SK-N-SH (cell line): ENCODE measurements at regions not wholly inside any gene's neighbourhood (a gene's known extent, or its start where the extent isn't known, plus 50 kb on each side); places are given as distances from the start of the nearest gene placed in this dataset.

Experiments
- CTCF ChIA-PET: fragments of 300-600, 350-600 bp; formaldehyde crosslinking; extraction: SDS; loops from one replicate; lab custom pipeline; 2021; lab: Yijun Ruan, JAX
- POLR2A ChIA-PET: fragments of 350-600 bp; sonication (Branson Sonifier 250); formaldehyde crosslinking; extraction: SDS; loops from one replicate; lab custom pipeline; 2020; ENCODE audit warnings: antibody characterized with exemption, inconsistent platforms; lab: Yijun Ruan, JAX
- DNase-seq: peaks from one replicate; pipeline ENCODE4 v3.0.0; 2012
- H2AFZ ChIP-seq: fragments of 200-600 bp; sonication (generic); 2 replicates; pipeline ENCODE4 v1.8.1; 2016; ENCODE audit warnings: antibody characterized with exemption, mild to moderate bottlenecking, low read depth
- H3F3A ChIP-seq: fragments of 200-600 bp; sonication (generic); replicated peaks from 2 replicates; pipeline ENCODE3; 2016; ENCODE audit warnings: antibody characterized with exemption, mild to moderate bottlenecking; ENCODE audit not compliant: insufficient read depth
- H3K27ac ChIP-seq, 2 experiments: fragments of 200-500 bp in 1 of 2; fragments of 200-600 bp in 1 of 2; sonication (Bioruptor generic) in 1 of 2; sonication (generic), shearing (Covaris generic) in 1 of 2; 2 replicates each; pipeline versions ENCODE4 v1.5.1 to v1.6.1; 2014 to 2016; ENCODE audit warnings: low read depth in 2 of 2, inconsistent platforms in 1 of 2, low read length in 1 of 2, mild to moderate bottlenecking in 1 of 2, mixed read lengths in 1 of 2
- H3K27me3 ChIP-seq: fragments of 200-600 bp; sonication (generic), shearing (Covaris generic); 2 replicates; pipeline ENCODE4 v1.6.1; 2016; ENCODE audit warnings: mixed run types; ENCODE audit not compliant: insufficient read depth
- H3K36me3 ChIP-seq, 2 experiments: fragments of 200-500 bp in 1 of 2; fragments of 200-600 bp in 1 of 2; sonication (Bioruptor generic) in 1 of 2; sonication (generic) in 1 of 2; replicated peaks in 1 of 2; 2 replicates each; pipeline versions ENCODE3 to v1.5.1; 2014 to 2016; ENCODE audit warnings: low read length in 1 of 2, mild to moderate bottlenecking in 1 of 2; ENCODE audit not compliant: insufficient read depth in 2 of 2, control insufficient read depth in 1 of 2
- H3K4me1 ChIP-seq, 2 experiments: fragments of 200-500 bp in 1 of 2; fragments of 200-600 bp in 1 of 2; sonication (Bioruptor generic) in 1 of 2; sonication (generic), shearing (Covaris generic) in 1 of 2; 2 replicates each; pipeline versions ENCODE4 v1.5.1 to v1.6.1; 2014 to 2016; ENCODE audit warnings: low read depth in 1 of 2, low read length in 1 of 2, mixed run types in 1 of 2; ENCODE audit not compliant: insufficient read depth in 2 of 2, control insufficient read depth in 1 of 2
- H3K4me2 ChIP-seq: fragments of 200-600 bp; sonication (generic), shearing (Covaris generic); 2 replicates; pipeline ENCODE4 v1.6.1; 2017; ENCODE audit warnings: mixed run types
- H3K4me3 ChIP-seq, 2 experiments: fragments of 200-500 bp in 1 of 2; fragments of 200-600 bp in 1 of 2; sonication (Bioruptor generic) in 1 of 2; sonication (generic), shearing (Covaris generic) in 1 of 2; 2 replicates each; pipeline versions ENCODE4 v1.5.1 to v1.8.1; 2014 to 2016; ENCODE audit warnings: low read depth in 2 of 2, inconsistent platforms in 1 of 2, low read length in 1 of 2, mild to moderate bottlenecking in 1 of 2, mixed read lengths in 1 of 2, moderate library complexity in 1 of 2
- H3K79me2 ChIP-seq: fragments of 200-600 bp; sonication (generic); 2 replicates; pipeline ENCODE4 v1.8.1; 2017; ENCODE audit warnings: mild to moderate bottlenecking; ENCODE audit not compliant: insufficient read depth
- H3K9ac ChIP-seq: fragments of 200-600 bp; sonication (generic); 2 replicates; pipeline ENCODE4 v1.6.1; 2017; ENCODE audit warnings: mixed run types
- H3K9me2 ChIP-seq: fragments of 200-600 bp; sonication (generic); 2 replicates; pipeline ENCODE4 v1.6.1; 2017; ENCODE audit warnings: mixed run types
- H3K9me3 ChIP-seq: fragments of 200-600 bp; sonication (generic); 2 replicates; pipeline ENCODE4 v1.6.1; 2017; ENCODE audit warnings: mixed run types, mild to moderate bottlenecking, moderate library complexity
- H4K20me1 ChIP-seq: fragments of 200-600 bp; sonication (generic); 2 replicates; pipeline ENCODE4 v1.6.1; 2017; ENCODE audit warnings: mild to moderate bottlenecking, mixed run types; ENCODE audit not compliant: insufficient read depth
- CHD2 ChIP-seq: fragments of 150-350 bp; IDR thresholded peaks from 2 replicates; pipeline ENCODE4 v1.6.1; 2018; ENCODE audit warnings: low read length; ENCODE audit not compliant: partially characterized antibody
- EP300 ChIP-seq, 2 experiments: IDR thresholded peaks; 2 replicates each; pipeline versions ENCODE4 v1.4.0 to v1.6.1; 2012; ENCODE audit warnings: borderline replicate concordance in 1 of 2, low read depth in 1 of 2, low read length in 1 of 2
- EZH2phosphoT487 ChIP-seq: fragments of 200-600 bp; sonication (generic); IDR thresholded peaks from 2 replicates; pipeline ENCODE4 v1.6.1; 2017; ENCODE audit warnings: low read depth, mixed run types, mild to moderate bottlenecking, antibody characterized with exemption, moderate library complexity, borderline replicate concordance
- FOSL2 ChIP-seq: IDR thresholded peaks from 2 replicates; pipeline ENCODE4 v1.4.0; 2012; ENCODE audit warnings: low read depth, mild to moderate bottlenecking, moderate library complexity, borderline replicate concordance
- FOXJ3 ChIP-seq: sonication (generic); formaldehyde crosslinking; IDR thresholded peaks from 2 replicates; pipeline ENCODE4 v1.5.1; 2020; ENCODE audit warnings: mild to moderate bottlenecking, missing genetic modification reagents
- FOXM1 ChIP-seq: IDR thresholded peaks from 2 replicates; pipeline ENCODE4 v1.4.0; 2012; ENCODE audit warnings: low read depth, mild to moderate bottlenecking
- GABPA ChIP-seq: IDR thresholded peaks from 2 replicates; pipeline ENCODE4 v1.4.0; 2012; ENCODE audit warnings: low read depth, mild to moderate bottlenecking
- MEF2A ChIP-seq: IDR thresholded peaks from 2 replicates; pipeline ENCODE4 v1.4.0; 2012; ENCODE audit warnings: low read depth, borderline replicate concordance
- MXI1 ChIP-seq: IDR thresholded peaks from 2 replicates; pipeline ENCODE4 v1.6.1; 2012; ENCODE audit warnings: mild to moderate bottlenecking, low read depth, low read length, improper control_type of control experiment
- NRF1 ChIP-seq: IDR thresholded peaks from 2 replicates; pipeline ENCODE4 v1.6.1; 2012; ENCODE audit warnings: low read depth, mild to moderate bottlenecking, low read length
- POLR2AphosphoS5 ChIP-seq: IDR thresholded peaks from 2 replicates; pipeline ENCODE4 v1.6.1; 2012; ENCODE audit warnings: low read depth, low read length
- RCOR1 ChIP-seq: fragments of 150-350 bp; IDR thresholded peaks from 2 replicates; pipeline ENCODE4 v1.6.1; 2017; ENCODE audit warnings: antibody characterized with exemption, low read length
- RFX5 ChIP-seq: IDR thresholded peaks from 2 replicates; pipeline ENCODE4 v1.6.1; 2012; ENCODE audit warnings: mild to moderate bottlenecking, improper control_type of control experiment, low read length
- RXRA ChIP-seq: IDR thresholded peaks from 2 replicates; pipeline ENCODE4 v1.4.0; 2012; ENCODE audit warnings: low read depth, mild to moderate bottlenecking, borderline replicate concordance
- SIN3A ChIP-seq: IDR thresholded peaks from 2 replicates; pipeline ENCODE4 v1.6.1; 2012; ENCODE audit warnings: low read depth, mild to moderate bottlenecking, low read length, moderate library complexity, borderline replicate concordance
- SMC3 ChIP-seq: IDR thresholded peaks from 2 replicates; pipeline ENCODE4 v1.6.1; 2012; ENCODE audit warnings: low read depth, low read length, improper control_type of control experiment
- TCF12 ChIP-seq: IDR thresholded peaks from 2 replicates; pipeline ENCODE4 v1.4.0; 2012
- TEAD4 ChIP-seq: IDR thresholded peaks from 2 replicates; pipeline ENCODE4 v1.4.0; 2012; ENCODE audit warnings: mild to moderate bottlenecking, borderline replicate concordance; ENCODE audit not compliant: insufficient read depth
- YY1 ChIP-seq: IDR thresholded peaks from 2 replicates; pipeline ENCODE4 v1.4.0; 2012; ENCODE audit warnings: low read depth, mild to moderate bottlenecking
- WGBS: methylation state at CpG from one replicate; pipeline ENCODE4 v1.1.6; 2017; ENCODE audit warnings: low lambda C conversion rate; 5-methylcytosine and 5-hydroxymethylcytosine counted together
- TF ChIP-seq, protein P1 (sequence below): IDR thresholded peaks from 2 replicates; pipeline ENCODE4 v1.4.0; 2012; ENCODE audit warnings: low read depth, borderline replicate concordance
- TF ChIP-seq, protein P2 (sequence below): IDR thresholded peaks from 2 replicates; pipeline ENCODE4 v1.4.0; 2012; ENCODE audit warnings: low read depth, borderline replicate concordance
- TF ChIP-seq, protein P3 (sequence below): IDR thresholded peaks from 2 replicates; pipeline ENCODE4 v1.4.0; 2012; ENCODE audit warnings: low read depth

DNA sequence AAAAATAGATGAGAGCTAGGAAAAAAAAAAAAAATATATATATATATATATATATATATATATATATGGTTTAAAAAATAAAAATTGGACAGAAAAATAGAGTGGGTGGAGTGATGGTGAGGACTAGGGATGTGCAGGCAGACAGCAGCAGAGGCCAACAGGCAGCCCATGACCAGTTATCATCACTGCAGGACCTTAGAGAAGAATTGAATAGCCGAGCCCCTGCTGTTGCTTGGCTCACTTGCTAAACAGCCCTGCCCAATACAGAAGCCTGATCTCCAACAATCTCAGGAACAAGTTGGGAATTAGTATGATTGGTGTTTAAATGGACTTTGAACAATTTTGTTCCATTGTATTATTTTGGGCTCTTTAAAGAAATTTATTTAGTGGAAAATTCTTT, 967.5 kb upstream of the PIK3C3 start:
- no peaks in the 10 kb centered on the region for H3K36me3 ChIP-seq
- H3K79me2 ChIP-seq: no peaks in the 10 kb centered on the region
- DNase-seq: no peak
- H3K4me1 ChIP-seq: no peaks in the 10 kb centered on the region
- ChIA-PET CTCF (no interaction called here), POLR2A (no interaction called here)
- H3K9ac ChIP-seq: no peak overlapping the region
- TF ChIP-seq, protein P1, sequence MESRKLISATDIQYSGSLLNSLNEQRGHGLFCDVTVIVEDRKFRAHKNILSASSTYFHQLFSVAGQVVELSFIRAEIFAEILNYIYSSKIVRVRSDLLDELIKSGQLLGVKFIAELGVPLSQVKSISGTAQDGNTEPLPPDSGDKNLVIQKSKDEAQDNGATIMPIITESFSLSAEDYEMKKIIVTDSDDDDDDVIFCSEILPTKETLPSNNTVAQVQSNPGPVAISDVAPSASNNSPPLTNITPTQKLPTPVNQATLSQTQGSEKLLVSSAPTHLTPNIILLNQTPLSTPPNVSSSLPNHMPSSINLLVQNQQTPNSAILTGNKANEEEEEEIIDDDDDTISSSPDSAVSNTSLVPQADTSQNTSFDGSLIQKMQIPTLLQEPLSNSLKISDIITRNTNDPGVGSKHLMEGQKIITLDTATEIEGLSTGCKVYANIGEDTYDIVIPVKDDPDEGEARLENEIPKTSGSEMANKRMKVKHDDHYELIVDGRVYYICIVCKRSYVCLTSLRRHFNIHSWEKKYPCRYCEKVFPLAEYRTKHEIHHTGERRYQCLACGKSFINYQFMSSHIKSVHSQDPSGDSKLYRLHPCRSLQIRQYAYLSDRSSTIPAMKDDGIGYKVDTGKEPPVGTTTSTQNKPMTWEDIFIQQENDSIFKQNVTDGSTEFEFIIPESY: no peak
- H3F3A ChIP-seq: no peaks in the 10 kb centered on the region
- H2AFZ ChIP-seq: no peak overlapping the region
- 86% methylated on average over 1 of the region's 1 CpG for WGBS
- no peak overlapping the region for H3K4me2 ChIP-seq
- no peak overlapping the region for H3K4me3 ChIP-seq
- H3K27ac ChIP-seq: no peak overlapping the region
- no peaks in the 10 kb centered on the region for H4K20me1 ChIP-seq
- H3K9me3 ChIP-seq: no peaks in the 10 kb centered on the region
- no peaks in the 10 kb centered on the region for H3K9me2 ChIP-seq
- H3K27me3 ChIP-seq: no peaks in the 10 kb centered on the region

DNA sequence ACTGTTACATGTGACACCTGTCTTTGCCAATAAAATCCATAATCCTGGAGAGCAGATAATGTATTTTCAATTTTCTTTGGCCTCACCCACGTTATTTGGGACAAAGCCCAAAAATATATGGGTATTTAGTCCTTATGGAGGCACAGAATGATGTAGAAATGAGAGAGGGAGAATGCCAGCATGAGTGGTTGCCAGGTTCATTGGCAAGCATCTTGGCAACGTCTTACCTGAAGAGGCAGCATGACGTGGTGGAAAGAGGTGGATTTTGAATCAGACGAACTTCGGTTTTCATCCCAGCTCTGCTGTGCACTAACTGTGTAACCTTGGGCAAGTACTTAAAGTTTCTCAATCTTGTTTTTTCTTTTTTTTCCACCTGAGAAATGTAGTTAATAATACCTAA, 969.6 kb upstream of the PIK3C3 start:
- Histone ChIP-seq H3K9me3 (no peaks in the 10 kb centered on the region), H3K27me3 (no peaks in the 10 kb centered on the region), H2AFZ (no peak overlapping the region), H3F3A (no peaks in the 10 kb centered on the region), H3K36me3 (no peaks in the 10 kb centered on the region), H3K4me3 (no peak overlapping the region), H3K27ac (no peak overlapping the region), H3K4me1 (no peaks in the 10 kb centered on the region; a peak in 1 of 4 replicates), H3K4me2 (no peak overlapping the region), H3K9ac (no peak overlapping the region), H3K79me2 (no peaks in the 10 kb centered on the region), H3K9me2 (no peaks in the 10 kb centered on the region), H4K20me1 (no peaks in the 10 kb centered on the region)
- WGBS: 69% methylated on average over 5 of the region's 5 CpGs
- no peak for DNase-seq
- ChIA-PET POLR2A (no interaction called here), CTCF (no interaction called here)
- TF ChIP-seq YY1 (no peak), POLR2AphosphoS5 (no peak), RFX5 (no peak), NRF1 (no peak), EP300 (IDR thresholded peaks at IDR 0.05; ENCODE audit: borderline replicate concordance in 1 of 2, low read depth in 1 of 2, low read length in 1 of 2) (no peak), TEAD4 (no peak), SMC3 (no peak), RCOR1 (no peak), RXRA (no peak), MXI1 (no peak)

DNA sequence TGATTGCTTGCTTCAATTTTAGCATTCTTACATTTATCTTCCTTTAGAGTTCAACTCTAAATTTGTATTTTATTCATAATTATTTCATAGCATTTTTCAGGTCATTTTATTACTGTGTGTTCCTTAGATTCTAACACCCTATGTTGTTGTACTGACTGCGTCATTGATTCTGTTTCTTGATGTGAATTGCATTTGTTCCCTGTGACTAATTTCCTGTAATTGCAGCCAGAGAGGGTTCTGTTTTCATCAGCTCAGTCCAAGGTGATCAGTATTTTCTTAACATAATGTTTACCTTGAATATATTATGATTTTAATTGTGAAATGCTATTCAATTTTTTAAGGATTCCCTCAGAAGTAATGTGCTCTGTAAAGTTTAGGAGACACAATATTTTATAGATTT, 970.2 kb upstream of the PIK3C3 start:
- Histone ChIP-seq H3K4me3 (no peak overlapping the region), H3F3A (no peaks in the 10 kb centered on the region), H3K4me2 (no peak overlapping the region), H3K27ac (no peak overlapping the region), H3K9ac (no peak overlapping the region), H3K27me3 (no peaks in the 10 kb centered on the region), H3K9me2 (no peaks in the 10 kb centered on the region), H3K9me3 (no peaks in the 10 kb centered on the region), H3K4me1 (no peaks in the 10 kb centered on the region; a peak in 1 of 4 replicates), H3K79me2 (no peaks in the 10 kb centered on the region), H2AFZ (no peak overlapping the region), H4K20me1 (no peaks in the 10 kb centered on the region), H3K36me3 (no peaks in the 10 kb centered on the region)
- 72% methylated on average over 1 of the region's 1 CpG for WGBS
- ChIA-PET POLR2A (no interaction called here), CTCF (interaction anchor here (0.6 to 1.2 kb wide), 2 partner anchors 31 to 681 kb away, joined by 3 read pairs; no protein-coding TSS in a partner anchor)
- no peak for DNase-seq
- TF ChIP-seq RCOR1 (no peak), RXRA (no peak), MEF2A (no peak), FOXJ3 (no peak), MXI1 (no peak), SIN3A (no peak), RFX5 (no peak), TCF12 (no peak), CHD2 (no peak), EZH2phosphoT487 (no peak), GABPA (no peak), YY1 (no peak), FOXM1 (no peak), NRF1 (no peak), FOSL2 (no peak)
- TF ChIP-seq, protein P2, sequence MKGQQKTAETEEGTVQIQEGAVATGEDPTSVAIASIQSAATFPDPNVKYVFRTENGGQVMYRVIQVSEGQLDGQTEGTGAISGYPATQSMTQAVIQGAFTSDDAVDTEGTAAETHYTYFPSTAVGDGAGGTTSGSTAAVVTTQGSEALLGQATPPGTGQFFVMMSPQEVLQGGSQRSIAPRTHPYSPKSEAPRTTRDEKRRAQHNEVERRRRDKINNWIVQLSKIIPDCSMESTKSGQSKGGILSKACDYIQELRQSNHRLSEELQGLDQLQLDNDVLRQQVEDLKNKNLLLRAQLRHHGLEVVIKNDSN: no peak
- TF ChIP-seq, protein P3, sequence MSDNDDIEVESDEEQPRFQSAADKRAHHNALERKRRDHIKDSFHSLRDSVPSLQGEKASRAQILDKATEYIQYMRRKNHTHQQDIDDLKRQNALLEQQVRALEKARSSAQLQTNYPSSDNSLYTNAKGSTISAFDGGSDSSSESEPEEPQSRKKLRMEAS: no peak
